Stimulated activated CD4-positive, alpha-beta T cell treated with anti-CD3 and anti-CD28 coated beads, TNF-alpha, amount 100 ng/mL, for 1 hour (primary cell): ENCODE measurements at regions not wholly inside any gene's neighbourhood (a gene's known extent, or its start where the extent isn't known, plus 50 kb on each side); places are given as distances from the start of the nearest gene placed in this dataset.

ENCODE experiments used
- DNase-seq, 3 donors: peaks; one replicate each; pipeline ENCODE4 v3.0.0-alpha.2; 2020; ENCODE audit warnings: low read depth in 3 of 3, low spot score in 1 of 3

- DNase-seq = no peak
Observed at GRCh38 chr6:41428996-41429421, 93.6 kb downstream of the NCR2 start.

GRCh38 chr6:41429506-41430504 is 94.4 kb downstream of the NCR2 start:
- DNase-seq = no peak

- no peak for DNase-seq
Observed at GRCh38 chr6:41430875-41431274, 95.5 kb downstream of the NCR2 start.

- no peak for DNase-seq
Observed at GRCh38 chr6:41432280-41432679, 96.9 kb downstream of the NCR2 start.

GRCh38 chr6:41434803-41435481 is 99.5 kb downstream of the NCR2 start:
- no peak for DNase-seq

- DNase-seq = no peak
Observed at GRCh38 chr6:41437604-41438003, 102.2 kb downstream of the NCR2 start.

GRCh38 chr6:41438746-41439145 is 103.3 kb downstream of the NCR2 start:
- DNase-seq = no peak

- no peak for DNase-seq
Observed at GRCh38 chr6:41439524-41440418, 104.4 kb downstream of the NCR2 start.

- no peak for DNase-seq
Observed at GRCh38 chr6:41440958-41441357, 105.2 kb upstream of the FOXP4 start.

GRCh38 chr6:41441598-41442351 is 104.4 kb upstream of the FOXP4 start:
- DNase-seq = no peak

- DNase-seq = no peak
Observed at GRCh38 chr6:41442352-41442672, 103.9 kb upstream of the FOXP4 start.

- DNase-seq = no peak
Observed at GRCh38 chr6:41442800-41443501, 103.2 kb upstream of the FOXP4 start.

GRCh38 chr6:41443616-41444525 is 102.3 kb upstream of the FOXP4 start:
- DNase-seq = no peak

- DNase-seq = no peak
Observed at GRCh38 chr6:41445261-41445660, 100.9 kb upstream of the FOXP4 start.

- no peak for DNase-seq
Observed at GRCh38 chr6:41446132-41446531, 100.0 kb upstream of the FOXP4 start.

GRCh38 chr6:41446907-41447545 is 99.2 kb upstream of the FOXP4 start:
- no peak for DNase-seq

GRCh38 chr6:41448256-41448655 is 97.9 kb upstream of the FOXP4 start:
- no peak for DNase-seq

- DNase-seq = no peak
Observed at GRCh38 chr6:41449399-41450245, 96.6 kb upstream of the FOXP4 start.
